Parathyroid adenoma (tissue), 2 donors: ENCODE measurements at regions not wholly inside any gene's neighbourhood (a gene's known extent, or its start where the extent isn't known, plus 50 kb on each side); places are given as distances from the start of the nearest gene placed in this dataset.

Experiments used
- H2AFZ ChIP-seq: fragments of 300-600 bp; sonication (generic); one replicate; pipeline ENCODE4 v1.7.0; 2017; ENCODE audit warnings: antibody characterized with exemption, mild to moderate bottlenecking
- H3K27ac ChIP-seq: fragments of 300-600 bp; sonication (generic); one replicate; pipeline ENCODE4 v1.7.0; 2017
- H3K27me3 ChIP-seq: fragments of 300-600 bp; sonication (generic); one replicate; pipeline ENCODE4 v1.7.0; 2017; ENCODE audit warnings: low read length; ENCODE audit not compliant: control insufficient read depth, insufficient read depth
- H3K36me3 ChIP-seq: fragments of 300-600 bp; sonication (generic); one replicate; pipeline ENCODE4 v1.7.0; 2017; ENCODE audit warnings: low read length; ENCODE audit not compliant: control insufficient read depth, insufficient read depth
- H3K4me1 ChIP-seq: fragments of 300-600 bp; sonication (generic); one replicate; pipeline ENCODE4 v1.7.0; 2017; ENCODE audit warnings: control low read depth
- H3K4me2 ChIP-seq: fragments of 300-600 bp; sonication (generic); one replicate; pipeline ENCODE4 v1.7.0; 2017; ENCODE audit warnings: low read length
- H3K4me3 ChIP-seq: fragments of 300-600 bp; sonication (generic); one replicate; pipeline ENCODE4 v1.7.0; 2017; ENCODE audit warnings: low read depth, low read length
- H3K79me2 ChIP-seq: fragments of 300-600 bp; sonication (generic); one replicate; pipeline ENCODE4 v1.7.0; 2017; ENCODE audit warnings: control low read depth
- H3K9ac ChIP-seq: fragments of 300-600 bp; sonication (generic); one replicate; pipeline ENCODE4 v1.7.0; 2017; ENCODE audit warnings: mild to moderate bottlenecking
- H3K9me3 ChIP-seq: fragments of 300-600 bp; sonication (generic); one replicate; pipeline ENCODE4 v1.7.0; 2017; ENCODE audit warnings: low read length; ENCODE audit not compliant: control insufficient read depth
- TF ChIP-seq, protein P1 (sequence below): fragments of 300-600 bp; sonication (generic); IDR thresholded peaks from one replicate; pipeline ENCODE4 v1.7.0; 2017; ENCODE audit warnings: antibody characterized with exemption, mild to moderate bottlenecking
- donor health status: primary hyperparathyroidism.

DNA sequence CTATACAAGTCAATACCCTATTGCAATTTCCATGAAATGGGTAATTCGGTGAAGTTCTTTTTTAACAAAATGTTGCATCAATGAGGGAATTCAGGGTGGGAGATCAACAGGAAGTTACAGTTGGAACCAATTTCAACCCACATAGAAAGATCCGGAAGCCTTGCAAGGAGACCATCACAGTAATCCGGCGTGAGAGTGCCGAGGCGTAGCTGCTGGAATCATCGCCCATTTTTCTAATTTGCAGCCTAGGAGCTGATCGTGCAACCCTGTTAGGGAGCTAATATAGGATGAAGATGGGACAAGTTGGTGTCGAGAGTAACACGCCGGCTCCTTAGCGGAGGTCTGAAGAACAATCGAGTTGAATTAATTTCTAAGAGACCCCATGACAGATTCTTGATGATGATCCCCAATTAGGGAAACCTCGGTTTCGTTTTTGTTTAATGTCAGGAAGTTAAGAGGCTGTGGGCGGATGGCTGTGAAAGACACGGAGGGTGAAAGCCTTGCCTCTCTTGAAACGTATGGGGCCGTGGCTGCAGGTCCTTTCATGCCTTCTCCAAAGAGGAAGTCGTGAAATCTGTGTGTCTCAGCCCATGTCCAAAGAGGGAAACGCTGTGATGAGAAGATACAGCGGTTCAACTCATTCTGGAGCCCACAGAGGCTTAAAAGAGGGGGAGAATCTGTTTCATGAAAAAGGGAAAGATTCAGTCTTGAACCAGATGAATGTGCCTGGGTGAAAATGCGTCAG is 51.2 kb upstream of the CARD11 start:
- Histone ChIP-seq H3K27me3 (no peaks in the 10 kb centered on the region), H3K9ac (no peak overlapping the region), H3K4me2 (no peak overlapping the region), H3K4me1 (no peaks in the 10 kb centered on the region), H3K79me2 (no peaks in the 10 kb centered on the region), H3K9me3 (no peaks in the 10 kb centered on the region), H2AFZ (no peak overlapping the region), H3K36me3 (no peaks in the 10 kb centered on the region), H3K27ac (no peak overlapping the region), H3K4me3 (no peak overlapping the region)
- TF ChIP-seq, protein P1, sequence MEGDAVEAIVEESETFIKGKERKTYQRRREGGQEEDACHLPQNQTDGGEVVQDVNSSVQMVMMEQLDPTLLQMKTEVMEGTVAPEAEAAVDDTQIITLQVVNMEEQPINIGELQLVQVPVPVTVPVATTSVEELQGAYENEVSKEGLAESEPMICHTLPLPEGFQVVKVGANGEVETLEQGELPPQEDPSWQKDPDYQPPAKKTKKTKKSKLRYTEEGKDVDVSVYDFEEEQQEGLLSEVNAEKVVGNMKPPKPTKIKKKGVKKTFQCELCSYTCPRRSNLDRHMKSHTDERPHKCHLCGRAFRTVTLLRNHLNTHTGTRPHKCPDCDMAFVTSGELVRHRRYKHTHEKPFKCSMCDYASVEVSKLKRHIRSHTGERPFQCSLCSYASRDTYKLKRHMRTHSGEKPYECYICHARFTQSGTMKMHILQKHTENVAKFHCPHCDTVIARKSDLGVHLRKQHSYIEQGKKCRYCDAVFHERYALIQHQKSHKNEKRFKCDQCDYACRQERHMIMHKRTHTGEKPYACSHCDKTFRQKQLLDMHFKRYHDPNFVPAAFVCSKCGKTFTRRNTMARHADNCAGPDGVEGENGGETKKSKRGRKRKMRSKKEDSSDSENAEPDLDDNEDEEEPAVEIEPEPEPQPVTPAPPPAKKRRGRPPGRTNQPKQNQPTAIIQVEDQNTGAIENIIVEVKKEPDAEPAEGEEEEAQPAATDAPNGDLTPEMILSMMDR: no peak

DNA sequence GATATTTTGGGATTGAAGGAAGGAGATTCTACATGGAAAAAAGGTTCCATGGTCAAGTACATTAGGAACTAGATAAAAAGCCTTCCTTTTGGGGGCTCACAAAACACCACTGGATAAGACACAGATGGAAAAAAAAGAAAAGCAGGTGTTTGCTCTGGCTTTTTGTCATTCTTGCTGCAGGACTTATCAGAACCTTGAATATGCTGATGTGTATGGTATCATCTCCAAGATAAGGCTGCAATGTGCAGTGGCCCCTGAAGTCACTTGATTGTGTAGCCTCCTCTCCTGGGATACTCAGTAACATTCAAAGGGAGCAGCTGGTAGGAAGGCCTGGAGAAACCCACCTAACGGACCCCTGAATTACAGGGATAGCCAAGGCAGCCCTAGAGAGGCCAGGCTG is 54.1 kb upstream of the CARD11 start:
- Histone ChIP-seq H3K9ac (no peak overlapping the region), H3K9me3 (no peaks in the 10 kb centered on the region), H3K36me3 (no peaks in the 10 kb centered on the region), H2AFZ (no peak overlapping the region), H3K27ac (no peak overlapping the region), H3K27me3 (no peaks in the 10 kb centered on the region), H3K4me1 (no peaks in the 10 kb centered on the region), H3K4me2 (no peak overlapping the region), H3K4me3 (no peak overlapping the region), H3K79me2 (no peaks in the 10 kb centered on the region)
- TF ChIP-seq, protein P1: no peak

DNA sequence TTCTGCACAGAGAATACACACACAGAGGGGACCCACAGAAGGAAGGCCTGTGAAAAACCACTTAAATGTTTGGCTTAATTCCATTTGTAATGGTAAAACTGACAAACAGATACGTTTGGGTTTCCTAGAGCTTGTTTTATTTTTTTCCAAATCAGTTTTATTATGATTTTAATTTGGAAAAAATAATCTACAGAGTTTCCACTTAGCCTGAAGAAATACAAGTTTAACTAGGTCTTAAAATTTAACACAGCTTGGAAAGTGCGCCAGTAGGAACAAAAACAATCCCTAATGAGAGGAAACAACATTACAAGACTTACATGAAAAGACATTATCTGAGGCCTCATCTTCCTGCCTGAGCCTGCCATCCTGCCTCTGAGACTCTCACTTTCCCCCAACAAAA is 58.5 kb upstream of the CARD11 start:
- Histone ChIP-seq H3K27ac (no peak overlapping the region), H3K9me3 (no peaks in the 10 kb centered on the region), H3K4me2 (no peak overlapping the region), H3K36me3 (no peaks in the 10 kb centered on the region), H3K4me3 (no peak overlapping the region), H3K27me3 (no peaks in the 10 kb centered on the region), H3K9ac (no peak overlapping the region), H3K79me2 (no peaks in the 10 kb centered on the region), H2AFZ (no peak overlapping the region), H3K4me1 (no peaks in the 10 kb centered on the region)
- TF ChIP-seq, protein P1: no peak

DNA sequence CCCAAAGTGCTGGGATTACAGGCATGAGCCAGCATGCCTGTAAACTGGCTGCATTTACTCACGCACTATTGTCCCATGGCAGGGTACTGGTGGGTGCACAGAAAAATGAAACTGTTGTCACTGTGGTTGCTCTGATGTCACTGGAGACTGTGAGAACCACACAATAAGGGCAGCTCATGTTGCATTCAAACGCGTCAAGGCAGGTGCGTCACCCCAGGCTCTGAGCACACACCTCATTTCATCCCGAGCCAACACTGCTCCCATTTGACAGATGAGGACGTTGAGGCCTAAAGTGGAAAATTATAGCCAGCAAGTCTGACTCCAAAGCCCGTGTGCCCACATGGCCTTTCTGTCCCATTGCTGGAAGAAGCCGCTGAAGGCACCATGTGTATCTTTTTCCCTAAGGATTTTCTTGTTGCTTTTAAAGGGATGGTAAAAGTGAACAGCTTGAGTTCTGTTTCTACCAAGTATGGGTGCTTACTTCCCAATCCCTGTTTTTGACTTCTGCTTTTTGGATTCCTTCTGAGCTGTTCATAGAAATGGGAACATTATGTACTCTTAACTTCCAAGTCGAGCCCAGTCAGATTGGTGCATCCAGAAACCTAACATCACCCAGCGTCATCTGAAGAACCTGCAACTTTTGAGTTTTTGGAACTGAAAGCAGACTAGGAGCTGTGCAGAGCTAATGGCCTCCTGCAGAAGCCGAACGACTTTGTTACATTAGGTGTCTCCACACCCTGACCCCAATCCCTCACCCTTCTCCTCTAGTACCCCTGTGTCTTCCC is 60.1 kb upstream of the CARD11 start:
- H3K27ac ChIP-seq: no peak overlapping the region
- TF ChIP-seq, protein P1: no peak

More for the DNA sequence above, 60.1 kb upstream of the CARD11 start:
- Histone ChIP-seq H3K4me2 (no peak overlapping the region), H3K9ac (no peak overlapping the region), H3K4me1 (no peaks in the 10 kb centered on the region), H3K36me3 (no peaks in the 10 kb centered on the region), H2AFZ (no peak overlapping the region), H3K4me3 (no peak overlapping the region), H3K27me3 (no peaks in the 10 kb centered on the region), H3K79me2 (no peaks in the 10 kb centered on the region), H3K9me3 (no peaks in the 10 kb centered on the region)
